NCI-H226 (cell line): ENCODE measurements at regions not wholly inside any gene's neighbourhood (a gene's known extent, or its start where the extent isn't known, plus 50 kb on each side); places are given as distances from the start of the nearest gene placed in this dataset.
"Not testable (repeated sequence)": the region's sequence is repeated elsewhere in the genome, so short reads cannot be mapped to it uniquely, and the experiment has no call there.

Experiments
- DNase-seq: peaks from one replicate; pipeline ENCODE4 v3.0.0-alpha.2; 2015

DNA sequence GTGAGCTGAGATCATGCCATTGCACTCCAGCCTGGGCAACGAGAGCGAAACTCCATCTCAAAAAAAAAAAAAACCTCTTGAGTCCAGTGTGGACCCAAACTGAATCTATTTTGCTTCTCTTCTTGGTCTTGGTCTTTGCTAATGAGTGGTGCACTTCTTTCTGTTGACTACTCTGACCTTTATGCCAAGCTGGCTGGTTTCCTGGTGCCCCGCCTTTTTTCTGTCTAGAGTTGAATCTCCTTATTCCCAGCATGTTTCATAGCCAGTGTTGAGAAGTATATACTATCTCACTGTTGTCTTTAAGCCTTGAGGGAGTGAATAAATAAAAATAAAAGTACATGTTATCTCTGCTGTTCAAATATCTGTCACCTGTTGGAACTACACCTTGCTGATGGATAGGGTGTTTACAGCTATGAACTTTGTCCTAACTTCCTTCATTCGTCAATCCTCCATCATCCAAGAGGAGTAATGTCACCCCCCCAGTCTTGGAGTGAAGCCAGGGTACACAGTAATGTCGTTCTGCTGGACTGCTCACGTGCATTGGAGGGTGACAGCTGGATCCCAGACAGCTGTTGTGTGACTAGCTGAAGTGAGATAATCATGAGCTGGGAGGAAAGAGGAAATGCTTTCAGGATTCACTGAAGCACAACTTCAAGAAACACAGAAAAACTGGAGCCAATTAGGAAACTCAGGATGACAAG lies 99.3 kb upstream of the PRKG2 start:
- DNase-seq, result no peak

DNA sequence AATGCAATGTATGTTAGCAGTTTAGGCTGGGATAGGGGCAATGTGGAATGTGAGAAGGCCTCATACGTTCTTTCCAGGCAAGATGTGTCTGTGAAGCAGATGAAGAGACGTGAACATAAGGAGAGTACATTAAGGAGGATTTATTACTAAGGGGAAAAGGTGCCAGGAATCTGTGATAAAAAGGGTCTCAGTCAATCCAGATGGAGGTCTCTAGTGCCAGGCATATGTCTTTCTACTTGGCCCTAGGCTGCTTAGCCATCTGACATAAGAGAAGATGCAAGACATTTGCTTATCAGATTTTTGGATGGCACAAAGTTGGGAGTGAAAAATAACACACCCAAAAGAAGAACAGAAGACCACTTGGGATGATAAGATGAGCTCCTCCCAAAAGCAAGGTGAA lies 93.0 kb upstream of the PRKG2 start:
- DNase-seq, result no peak

DNA sequence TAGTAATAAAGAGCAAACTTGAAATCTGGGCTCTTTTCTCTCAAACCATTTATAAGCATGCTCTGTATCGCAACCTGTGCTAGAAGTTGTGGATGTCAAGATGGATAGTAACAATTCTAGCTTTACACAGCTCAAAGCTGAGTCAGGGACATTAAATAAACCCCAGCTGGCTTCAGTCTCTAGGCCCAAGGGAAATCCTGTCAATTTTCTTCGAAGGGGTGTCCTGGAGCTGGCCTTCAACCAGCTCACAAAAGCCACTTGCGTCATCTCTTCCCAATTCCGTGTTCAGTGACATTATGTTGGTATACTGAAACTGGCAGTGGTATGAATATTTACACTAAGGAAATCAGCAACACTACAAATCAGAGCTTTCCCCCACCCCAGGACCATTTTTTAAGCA lies 89.8 kb upstream of the PRKG2 start:
- DNase-seq, result no peak

DNA sequence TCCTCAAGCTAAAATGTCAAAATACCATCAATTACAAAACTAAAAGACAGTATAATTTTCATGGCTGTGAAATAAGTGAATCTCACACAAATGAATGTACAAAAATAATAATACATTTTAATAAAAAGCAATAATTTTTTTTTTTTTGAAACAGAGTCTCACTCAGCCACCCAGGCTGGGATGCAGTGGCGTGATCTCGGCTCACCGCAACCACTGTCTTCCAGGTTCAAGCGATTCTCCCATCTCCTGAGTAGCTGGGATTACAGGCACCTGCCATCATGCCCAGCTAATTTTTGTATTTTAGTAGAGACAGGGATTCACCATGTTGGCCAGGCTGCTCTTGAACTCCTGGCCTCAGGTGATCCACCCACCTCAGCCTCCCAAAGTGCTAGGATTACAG lies 85.3 kb upstream of the PRKG2 start:
- not testable (repeated sequence) for DNase-seq

DNA sequence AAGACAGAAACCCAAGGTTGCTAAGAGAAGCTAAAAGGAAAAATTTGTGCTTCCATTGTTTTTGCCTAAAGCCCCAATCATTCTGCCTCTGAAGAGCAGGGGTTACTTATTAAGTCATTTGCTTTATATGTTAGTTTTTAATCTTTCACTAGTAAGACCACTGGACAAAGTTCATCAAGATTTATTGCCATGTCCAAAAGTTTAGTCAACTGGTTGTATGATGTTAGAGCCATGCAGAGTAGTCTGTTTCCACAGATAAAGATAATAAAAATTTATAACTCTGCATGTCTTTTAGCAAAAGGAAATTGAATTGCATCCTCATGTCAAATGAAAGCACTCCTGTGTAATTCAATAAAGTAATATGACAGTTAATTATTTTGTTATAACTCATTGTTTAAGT lies 75.8 kb upstream of the PRKG2 start:
- no peak for DNase-seq

DNA sequence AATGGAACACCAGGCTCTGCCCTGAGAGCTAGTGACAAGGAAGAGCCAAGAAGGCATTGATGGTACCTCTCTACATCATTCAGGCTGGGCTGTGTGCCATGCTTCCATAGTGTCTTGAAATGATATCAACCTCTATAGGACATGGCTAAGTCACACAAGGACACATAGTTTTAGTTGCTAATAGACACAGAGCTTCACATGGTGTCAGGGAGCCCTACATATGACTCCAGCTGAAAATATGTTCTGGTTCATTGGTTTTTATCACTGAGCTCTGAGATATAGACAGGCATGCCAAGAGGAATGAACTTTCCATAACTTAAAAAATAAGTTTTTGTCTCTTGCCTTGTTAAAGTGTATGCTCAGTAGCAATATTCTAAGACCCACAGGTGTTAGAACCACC lies 72.1 kb upstream of the PRKG2 start:
- DNase-seq, result no peak

DNA sequence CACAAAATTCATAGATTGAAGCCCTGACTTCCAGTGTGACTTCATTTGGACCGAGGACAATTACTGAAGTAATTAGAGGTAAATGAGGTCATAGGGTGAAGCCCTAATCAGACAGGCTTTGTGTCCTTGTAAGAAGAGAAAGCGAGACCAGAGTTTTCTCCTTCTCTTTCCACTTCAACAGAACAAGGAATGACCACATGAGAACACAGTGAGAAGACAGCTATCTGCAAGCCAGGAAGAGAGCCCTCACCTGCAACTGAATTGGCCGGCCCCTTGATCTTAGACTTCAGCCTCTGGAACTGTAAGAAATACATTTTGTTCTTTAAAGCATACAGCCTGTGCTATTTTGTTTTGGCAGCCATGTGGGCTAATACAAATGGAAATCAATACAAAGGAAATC lies 67.1 kb upstream of the PRKG2 start:
- no peak for DNase-seq

DNA sequence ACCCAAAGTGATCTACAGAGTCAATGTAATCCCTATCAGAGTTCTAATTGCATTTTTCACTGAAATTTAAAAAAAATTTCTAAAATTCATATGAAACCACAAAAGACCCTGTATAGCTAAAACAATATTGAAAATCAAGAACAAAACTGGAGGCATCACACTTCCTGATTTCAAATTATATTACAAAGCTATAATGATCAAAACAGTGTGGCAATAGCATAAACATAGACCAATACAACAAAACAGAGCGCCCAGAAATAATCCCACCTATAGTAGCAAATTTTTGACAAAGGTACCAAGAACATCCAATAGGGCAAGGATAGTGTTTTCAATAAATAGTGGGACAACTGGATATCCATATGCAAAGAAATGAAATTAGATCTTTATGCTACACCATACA lies 59.4 kb upstream of the PRKG2 start:
- DNase-seq, result no peak

DNA sequence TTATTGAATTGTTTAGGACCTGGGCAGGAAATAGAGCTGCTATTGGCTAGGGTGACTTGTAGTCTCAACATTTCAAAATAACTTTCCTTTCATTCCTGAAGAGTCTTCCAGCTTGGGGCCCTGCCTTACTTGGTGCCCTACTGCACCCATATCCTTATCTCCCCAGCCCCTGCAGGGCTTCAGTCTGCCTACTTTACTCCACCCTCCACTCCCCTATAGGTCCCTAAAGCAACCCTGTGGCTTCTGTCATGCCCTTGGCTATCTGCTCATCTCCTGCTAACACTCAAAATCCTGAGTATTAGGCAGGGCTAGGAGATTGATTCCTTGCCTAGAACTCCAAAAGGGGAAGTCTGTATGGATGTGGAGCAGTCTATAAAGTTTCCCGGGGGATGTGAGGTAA lies 57.6 kb upstream of the PRKG2 start:
- no peak for DNase-seq
